ENCODE measurements at regions not wholly inside any gene's neighbourhood (a gene's known extent, or its start where the extent isn't known, plus 50 kb on each side); places are given as distances from the start of the nearest gene placed in this dataset.

DNA sequence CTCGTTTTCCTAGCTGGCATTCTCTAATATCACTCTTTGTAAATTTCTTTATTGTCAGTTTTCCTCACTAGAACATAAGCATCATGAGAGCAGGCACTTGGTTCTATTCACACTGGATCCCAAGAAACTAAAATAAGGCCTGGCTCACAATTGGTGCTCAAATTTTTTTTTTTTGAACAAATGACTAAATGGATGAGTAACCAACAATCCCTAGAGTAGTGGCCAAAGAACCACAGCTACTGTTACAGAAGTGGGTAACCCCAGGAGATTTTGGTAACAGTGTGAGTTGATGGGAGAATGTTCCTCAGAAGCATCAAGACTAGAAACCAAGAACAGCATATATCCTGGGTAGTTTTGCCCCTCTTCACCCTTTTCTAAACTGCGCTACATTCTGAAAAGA, 572.6 kb downstream of the INSC start:
- no peak for TF ChIP-seq POLR2A (IDR thresholded peaks at IDR 0.05)
- TF ChIP-seq, protein P1, sequence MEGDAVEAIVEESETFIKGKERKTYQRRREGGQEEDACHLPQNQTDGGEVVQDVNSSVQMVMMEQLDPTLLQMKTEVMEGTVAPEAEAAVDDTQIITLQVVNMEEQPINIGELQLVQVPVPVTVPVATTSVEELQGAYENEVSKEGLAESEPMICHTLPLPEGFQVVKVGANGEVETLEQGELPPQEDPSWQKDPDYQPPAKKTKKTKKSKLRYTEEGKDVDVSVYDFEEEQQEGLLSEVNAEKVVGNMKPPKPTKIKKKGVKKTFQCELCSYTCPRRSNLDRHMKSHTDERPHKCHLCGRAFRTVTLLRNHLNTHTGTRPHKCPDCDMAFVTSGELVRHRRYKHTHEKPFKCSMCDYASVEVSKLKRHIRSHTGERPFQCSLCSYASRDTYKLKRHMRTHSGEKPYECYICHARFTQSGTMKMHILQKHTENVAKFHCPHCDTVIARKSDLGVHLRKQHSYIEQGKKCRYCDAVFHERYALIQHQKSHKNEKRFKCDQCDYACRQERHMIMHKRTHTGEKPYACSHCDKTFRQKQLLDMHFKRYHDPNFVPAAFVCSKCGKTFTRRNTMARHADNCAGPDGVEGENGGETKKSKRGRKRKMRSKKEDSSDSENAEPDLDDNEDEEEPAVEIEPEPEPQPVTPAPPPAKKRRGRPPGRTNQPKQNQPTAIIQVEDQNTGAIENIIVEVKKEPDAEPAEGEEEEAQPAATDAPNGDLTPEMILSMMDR (IDR thresholded peaks at IDR 0.05): no peak
- intact Hi-C loops (cut with DNase I): no loop called here
- no peak overlapping the region for H3K4me3 ChIP-seq (replicated peaks in 1 of 3)
- H3K36me3 ChIP-seq: no peaks in the 10 kb centered on the region
- 95 to 96% methylated on average over 2 of the region's 2 CpGs for whole genome bisulfite sequencing, 2 donors
- H3K4me1 ChIP-seq: peaks cover 0 to 22% of the 10 kb centered on the region in 2 donors
- H3K27ac ChIP-seq: no peak overlapping the region
- H3K27me3 ChIP-seq: no peaks in the 10 kb centered on the region
- no peaks in the 10 kb centered on the region for H3K9me3 ChIP-seq
- DNase-seq: no peak

DNA sequence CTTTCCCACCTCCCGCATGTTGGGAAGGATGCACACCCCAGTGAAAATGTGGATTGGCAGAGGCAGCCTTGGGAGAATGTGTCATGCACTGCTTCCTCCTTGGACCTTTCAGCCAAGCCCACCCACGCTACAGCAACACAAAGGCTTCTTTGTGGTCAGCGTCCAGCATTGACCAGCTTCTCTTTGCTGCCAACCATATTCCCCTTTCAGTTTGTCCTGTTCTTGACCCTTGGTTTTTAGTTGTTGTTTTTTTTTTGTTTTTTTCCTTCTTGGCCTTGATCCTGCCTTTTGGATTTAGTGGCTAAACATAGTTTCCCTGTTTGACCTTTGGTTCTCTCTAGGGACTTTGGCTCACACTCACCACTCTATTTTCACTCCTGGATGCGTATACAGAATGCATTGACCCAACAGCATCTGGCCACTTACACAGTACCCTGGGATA, 573.6 kb downstream of the INSC start:
- Histone ChIP-seq H3K9me3 (no peaks in the 10 kb centered on the region), H3K36me3 (no peaks in the 10 kb centered on the region), H3K27me3 (no peaks in the 10 kb centered on the region), H3K27ac (no peak overlapping the region), H3K4me1 (peaks cover 0 to 22% of the 10 kb centered on the region in 2 donors), H3K4me3 (replicated peaks in 1 of 3) (no peak overlapping the region)
- DNase-seq: peak in 1 of 2 donors; percentile 5
- WGBS, 2 donors: 66 to 72% methylated on average over 4 of the region's 4 CpGs
- TF ChIP-seq, protein P1 (IDR thresholded peaks at IDR 0.05): no peak
- no peak for TF ChIP-seq POLR2A (IDR thresholded peaks at IDR 0.05)
- intact Hi-C loops (cut with DNase I): no loop called here

DNA sequence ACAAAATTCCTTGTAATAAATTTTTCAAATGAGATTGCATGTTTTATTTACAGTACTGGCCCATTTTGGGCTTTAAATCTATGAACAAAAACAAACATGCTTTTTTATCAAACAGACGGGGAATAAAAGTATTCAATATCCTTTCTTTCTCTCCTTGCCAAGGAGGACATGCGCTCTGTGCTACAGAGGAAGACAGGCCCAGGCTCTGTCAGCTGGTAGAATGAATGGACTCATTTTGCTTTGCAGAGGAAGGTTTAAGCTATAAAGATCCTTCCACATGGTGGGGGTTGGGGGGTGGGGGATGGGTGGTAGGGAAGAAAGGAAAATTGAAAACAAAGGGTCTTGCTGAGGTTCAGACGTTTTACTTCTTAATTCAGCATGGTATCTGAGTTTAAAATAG, 575.6 kb downstream of the INSC start:
- no peaks in the 10 kb centered on the region for H3K27me3 ChIP-seq
- H3K9me3 ChIP-seq: no peaks in the 10 kb centered on the region
- no peaks in the 10 kb centered on the region for H3K36me3 ChIP-seq
- WGBS, 2 donors: 68% methylated on average over 3 of the region's 3 CpGs
- intact Hi-C loops (cut with DNase I): no loop called here
- no peak for DNase-seq
- no peak overlapping the region for H3K4me3 ChIP-seq (replicated peaks in 1 of 3)
- no peak for TF ChIP-seq POLR2A (IDR thresholded peaks at IDR 0.05)
- TF ChIP-seq, protein P1 (IDR thresholded peaks at IDR 0.05): no peak
- no peak overlapping the region for H3K27ac ChIP-seq
- H3K4me1 ChIP-seq: peaks cover 0 to 21% of the 10 kb centered on the region in 2 donors

DNA sequence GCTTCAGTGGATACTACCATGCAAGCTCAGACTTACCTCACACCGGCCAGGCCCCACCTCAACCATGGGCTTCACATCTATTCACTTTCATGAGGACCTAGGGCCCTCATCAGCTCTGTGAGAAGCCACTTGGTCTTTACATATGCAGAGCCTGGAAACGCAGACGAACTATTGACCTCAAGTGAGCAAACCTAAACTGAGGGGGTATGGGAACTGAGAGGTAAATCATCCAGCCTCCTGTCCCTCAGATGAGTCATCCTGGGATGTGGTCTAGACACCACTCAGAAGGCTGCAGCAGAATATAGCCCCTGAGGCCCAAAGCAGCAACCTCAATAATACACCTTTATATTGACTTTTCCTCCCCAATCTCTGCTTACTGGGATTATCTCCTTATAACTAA, 578.0 kb downstream of the INSC start:
- H3K4me1 ChIP-seq: peaks cover 0 to 18% of the 10 kb centered on the region in 2 donors
- no peak for DNase-seq
- intact Hi-C loops (cut with DNase I): no loop called here
- no peak for TF ChIP-seq POLR2A (IDR thresholded peaks at IDR 0.05)
- TF ChIP-seq, protein P1 (IDR thresholded peaks at IDR 0.05): no peak
- no peak overlapping the region for H3K4me3 ChIP-seq (replicated peaks in 1 of 3)
- 86 to 98% methylated on average over 3 of the region's 3 CpGs for WGBS, 2 donors
- H3K27ac ChIP-seq: no peak overlapping the region
- H3K36me3 ChIP-seq: no peaks in the 10 kb centered on the region
- no peaks in the 10 kb centered on the region for H3K9me3 ChIP-seq
- H3K27me3 ChIP-seq: no peaks in the 10 kb centered on the region

DNA sequence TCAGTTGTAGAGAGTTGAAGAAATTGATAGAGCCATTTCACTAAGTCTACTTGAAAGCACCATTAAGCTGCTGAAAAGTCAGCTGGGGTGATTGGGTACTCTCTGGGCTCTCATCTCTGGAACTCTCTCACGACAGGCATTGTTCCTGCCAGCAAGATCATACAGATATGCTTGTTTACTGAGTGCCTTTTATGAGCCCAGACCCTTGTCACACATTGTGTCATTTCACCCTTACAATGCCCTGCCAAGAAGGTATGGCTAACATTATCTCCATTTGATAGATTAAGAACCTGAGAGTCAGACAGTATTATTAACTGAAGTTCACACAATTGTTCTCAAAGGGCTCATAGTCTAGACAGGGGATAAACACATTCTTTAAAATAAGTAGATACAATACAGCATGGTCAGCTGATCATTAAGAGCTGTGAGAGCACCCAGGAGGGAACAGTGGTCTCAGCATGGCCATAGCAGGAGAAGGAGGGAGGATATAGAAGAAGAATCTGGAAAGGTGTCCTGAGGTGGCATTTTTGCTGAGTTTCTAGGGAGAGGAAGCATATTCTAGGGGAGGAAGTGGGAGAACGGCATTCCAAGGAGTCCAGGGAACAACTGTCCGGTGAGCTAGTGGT, 580.5 kb downstream of the INSC start:
- no peaks in the 10 kb centered on the region for H3K27me3 ChIP-seq
- no peak for DNase-seq
- no peaks in the 10 kb centered on the region for H3K9me3 ChIP-seq
- intact Hi-C loops (cut with DNase I): no loop called here
- no peak overlapping the region for H3K27ac ChIP-seq
- 70 to 71% methylated on average over 3 of the region's 3 CpGs for WGBS, 2 donors
- peaks cover 0 to 2% of the 10 kb centered on the region in 2 donors for H3K4me1 ChIP-seq
- no peaks in the 10 kb centered on the region for H3K36me3 ChIP-seq
- TF ChIP-seq POLR2A (IDR thresholded peaks at IDR 0.05): no peak
- TF ChIP-seq, protein P1 (IDR thresholded peaks at IDR 0.05): no peak
- H3K4me3 ChIP-seq (replicated peaks in 1 of 3): no peak overlapping the region
